ENCODE measurements at regions not wholly inside any gene's neighbourhood (a gene's known extent, or its start where the extent isn't known, plus 50 kb on each side); places are given as distances from the start of the nearest gene placed in this dataset.

DNA sequence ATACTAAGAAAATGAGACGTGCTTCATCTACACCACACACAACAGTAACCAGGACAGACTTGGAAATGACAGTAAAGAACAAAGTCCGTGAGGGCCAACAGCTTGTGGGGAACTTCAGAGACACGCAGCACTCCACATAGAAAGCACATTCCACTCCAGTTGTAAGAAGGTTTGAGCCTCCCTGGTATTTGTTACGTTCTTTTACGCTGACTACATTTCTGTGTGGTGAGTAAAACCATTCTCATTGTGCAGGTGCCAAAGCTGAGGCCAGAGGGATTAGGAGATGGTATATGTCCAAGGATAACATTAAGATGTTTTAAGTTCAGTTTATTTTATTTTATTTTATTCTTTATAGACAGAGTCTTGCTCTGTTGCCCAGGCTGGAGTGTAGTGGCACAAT is 1189.9 kb downstream of the UQCRFS1 start:
- Mint-ChIP-seq H3K9me3 (ENCODE audit: unreplicated experiment) (no peaks in the 10 kb centered on the region), H3K27ac (ENCODE audit: unreplicated experiment) (no peak overlapping the region), H3K27me3 (ENCODE audit: unreplicated experiment) (peaks cover 2% of the 10 kb centered on the region), H3K4me3 (ENCODE audit: unreplicated experiment) (no peak overlapping the region), H3K4me1 (ENCODE audit: unreplicated experiment) (no peaks in the 10 kb centered on the region), H3K36me3 (ENCODE audit: low read depth, unreplicated experiment) (peaks cover 4% of the 10 kb centered on the region)
- TF ChIP-seq, protein P1, sequence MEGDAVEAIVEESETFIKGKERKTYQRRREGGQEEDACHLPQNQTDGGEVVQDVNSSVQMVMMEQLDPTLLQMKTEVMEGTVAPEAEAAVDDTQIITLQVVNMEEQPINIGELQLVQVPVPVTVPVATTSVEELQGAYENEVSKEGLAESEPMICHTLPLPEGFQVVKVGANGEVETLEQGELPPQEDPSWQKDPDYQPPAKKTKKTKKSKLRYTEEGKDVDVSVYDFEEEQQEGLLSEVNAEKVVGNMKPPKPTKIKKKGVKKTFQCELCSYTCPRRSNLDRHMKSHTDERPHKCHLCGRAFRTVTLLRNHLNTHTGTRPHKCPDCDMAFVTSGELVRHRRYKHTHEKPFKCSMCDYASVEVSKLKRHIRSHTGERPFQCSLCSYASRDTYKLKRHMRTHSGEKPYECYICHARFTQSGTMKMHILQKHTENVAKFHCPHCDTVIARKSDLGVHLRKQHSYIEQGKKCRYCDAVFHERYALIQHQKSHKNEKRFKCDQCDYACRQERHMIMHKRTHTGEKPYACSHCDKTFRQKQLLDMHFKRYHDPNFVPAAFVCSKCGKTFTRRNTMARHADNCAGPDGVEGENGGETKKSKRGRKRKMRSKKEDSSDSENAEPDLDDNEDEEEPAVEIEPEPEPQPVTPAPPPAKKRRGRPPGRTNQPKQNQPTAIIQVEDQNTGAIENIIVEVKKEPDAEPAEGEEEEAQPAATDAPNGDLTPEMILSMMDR (IDR thresholded peaks at IDR 0.05; ENCODE audit: unreplicated experiment): no peak
- DNase-seq (ENCODE audit: low spot score): no peak

DNA sequence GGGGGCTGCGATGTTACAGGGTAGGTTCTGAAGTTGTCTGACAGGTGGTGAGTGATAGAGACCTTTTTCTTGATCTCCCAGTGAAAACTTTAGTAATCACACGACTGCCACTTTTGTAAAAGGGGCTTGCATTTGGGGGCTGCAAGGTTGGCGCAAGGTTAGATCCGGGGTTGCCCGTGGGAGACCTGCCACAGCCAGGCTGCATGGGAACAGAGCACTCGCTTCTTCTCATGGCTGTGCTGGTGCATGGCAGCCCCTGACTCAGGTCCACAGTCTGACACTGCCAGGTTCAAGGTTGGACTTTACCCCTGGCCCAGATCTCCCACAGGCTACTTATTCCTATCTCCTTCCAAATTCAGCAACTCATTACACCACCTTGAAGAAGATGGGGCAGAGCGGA is 1190.4 kb downstream of the UQCRFS1 start:
- TF ChIP-seq, protein P1 (IDR thresholded peaks at IDR 0.05; ENCODE audit: unreplicated experiment): no peak
- peaks cover 2% of the 10 kb centered on the region for H3K27me3 Mint-ChIP-seq (ENCODE audit: unreplicated experiment)
- peaks cover 4% of the 10 kb centered on the region for H3K36me3 Mint-ChIP-seq (ENCODE audit: low read depth, unreplicated experiment)
- H3K4me1 Mint-ChIP-seq (ENCODE audit: unreplicated experiment): peaks cover 2% of the 10 kb centered on the region
- H3K4me3 Mint-ChIP-seq (ENCODE audit: unreplicated experiment): no peak overlapping the region
- peaks cover 2% of the 10 kb centered on the region for H3K9me3 Mint-ChIP-seq (ENCODE audit: unreplicated experiment)
- no peak overlapping the region for H3K27ac Mint-ChIP-seq (ENCODE audit: unreplicated experiment)
- DNase-seq (ENCODE audit: low spot score): no peak

DNA sequence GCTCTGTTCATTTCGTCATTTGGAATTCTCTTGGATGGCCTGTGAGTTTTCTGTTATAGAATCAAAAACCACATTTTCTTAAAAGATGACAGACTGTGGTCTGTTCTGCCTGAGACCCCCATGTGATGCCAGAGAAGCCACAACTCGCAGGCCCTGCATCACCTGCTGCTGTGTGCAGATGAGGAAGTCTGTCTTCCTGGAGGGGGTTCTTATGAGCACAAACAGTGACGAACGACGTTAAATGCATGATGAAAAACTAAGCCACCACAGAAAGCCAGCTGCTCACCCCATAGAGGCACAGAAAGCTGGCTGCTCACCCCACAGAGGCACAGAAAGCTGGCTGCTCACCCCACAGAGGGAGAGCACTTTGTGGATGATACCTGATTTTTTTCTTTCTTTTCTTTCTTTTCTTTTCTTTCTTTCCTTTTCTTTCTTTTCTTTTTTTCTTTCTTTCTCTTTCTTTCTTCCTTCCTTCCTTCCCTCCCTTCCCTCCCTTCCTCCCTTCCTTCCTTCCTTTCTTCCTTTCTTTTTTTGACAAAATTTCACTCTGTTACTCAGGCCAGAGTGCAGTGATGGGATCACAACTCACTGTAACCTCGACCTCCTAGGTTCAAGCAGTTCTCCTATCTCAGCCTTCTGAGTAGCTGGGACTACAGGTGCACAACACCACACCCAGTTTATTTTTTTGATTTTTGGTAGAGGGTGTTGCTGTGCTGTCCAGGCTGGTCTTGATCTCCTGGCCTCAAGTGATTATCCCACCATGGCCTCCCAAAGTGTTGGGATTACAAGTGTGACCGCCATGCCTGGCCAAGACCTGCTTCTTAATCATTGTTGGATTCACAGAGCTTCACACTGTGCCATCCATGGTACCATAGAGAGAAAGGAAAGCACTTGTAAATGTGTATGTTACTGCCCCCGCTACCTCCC is 1191.4 kb downstream of the UQCRFS1 start:
- Mint-ChIP-seq H3K4me3 (ENCODE audit: unreplicated experiment) (no peak overlapping the region), H3K4me1 (ENCODE audit: unreplicated experiment) (peaks cover 5% of the 10 kb centered on the region), H3K36me3 (ENCODE audit: low read depth, unreplicated experiment) (peaks cover 4% of the 10 kb centered on the region), H3K27me3 (ENCODE audit: unreplicated experiment) (peaks cover 2% of the 10 kb centered on the region), H3K27ac (ENCODE audit: unreplicated experiment) (no peak overlapping the region), H3K9me3 (ENCODE audit: unreplicated experiment) (peaks cover 5% of the 10 kb centered on the region)
- DNase-seq (ENCODE audit: low spot score): no peak
- TF ChIP-seq, protein P1 (IDR thresholded peaks at IDR 0.05; ENCODE audit: unreplicated experiment): no peak

DNA sequence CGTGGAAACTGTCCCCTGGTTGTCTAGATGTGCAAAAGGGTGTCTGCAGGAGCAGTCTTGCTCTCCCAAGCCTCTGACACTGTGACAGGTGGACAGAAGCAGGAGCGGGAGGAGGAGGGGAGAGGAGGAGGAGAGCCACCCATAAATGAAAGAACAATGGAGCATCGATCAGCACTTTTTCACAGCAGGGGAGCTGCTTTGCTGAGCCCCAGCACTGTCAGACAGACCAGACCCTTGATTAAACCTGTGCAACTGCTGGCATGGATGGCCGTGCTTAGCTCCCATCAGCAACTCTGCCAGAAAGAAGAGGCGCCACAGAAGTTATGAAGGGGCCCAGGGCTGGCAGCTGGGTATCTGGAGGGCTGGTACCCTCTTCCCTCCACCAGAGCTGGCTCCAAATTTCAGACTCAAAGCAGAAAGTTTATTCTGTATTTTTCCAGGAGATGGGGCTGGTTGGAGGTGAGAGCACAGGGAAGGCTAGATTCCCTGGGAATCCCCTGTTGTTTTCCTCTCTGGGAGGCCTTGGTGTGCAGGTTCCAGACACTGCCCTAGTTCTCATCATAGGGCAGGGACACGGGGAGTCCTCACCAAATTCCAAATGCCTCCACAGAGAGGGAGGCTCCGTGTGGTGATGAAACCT is 1192.2 kb downstream of the UQCRFS1 start:
- Mint-ChIP-seq H3K4me3 (ENCODE audit: unreplicated experiment) (no peak overlapping the region), H3K36me3 (ENCODE audit: low read depth, unreplicated experiment) (peaks cover 4% of the 10 kb centered on the region), H3K27ac (ENCODE audit: unreplicated experiment) (no peak overlapping the region), H3K9me3 (ENCODE audit: unreplicated experiment) (peaks cover 5% of the 10 kb centered on the region), H3K4me1 (ENCODE audit: unreplicated experiment) (peaks cover 5% of the 10 kb centered on the region), H3K27me3 (ENCODE audit: unreplicated experiment) (peaks cover 2% of the 10 kb centered on the region)
- TF ChIP-seq, protein P1 (IDR thresholded peaks at IDR 0.05; ENCODE audit: unreplicated experiment): no peak
- DNase-seq (ENCODE audit: low spot score): no peak

DNA sequence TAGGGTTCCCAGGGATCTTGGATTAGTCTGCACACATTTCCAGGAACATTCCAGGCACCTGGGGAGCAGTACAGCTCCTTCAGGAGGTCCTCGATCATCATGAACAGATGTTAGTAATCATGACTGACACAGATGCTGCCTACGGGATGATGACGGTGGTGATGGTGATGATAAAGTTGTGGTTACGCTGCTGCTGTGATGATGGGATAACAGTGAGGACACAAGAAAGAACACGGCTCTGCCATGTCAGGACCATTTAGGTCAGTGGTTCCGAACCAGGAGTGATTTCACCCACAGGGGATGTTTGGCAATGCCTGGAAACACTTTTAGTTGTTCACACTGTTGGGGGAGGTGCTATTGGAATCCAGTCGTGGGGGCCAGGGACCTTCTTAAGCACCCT is 1193.0 kb downstream of the UQCRFS1 start:
- DNase-seq (ENCODE audit: low spot score): no peak
- peaks cover 5% of the 10 kb centered on the region for H3K9me3 Mint-ChIP-seq (ENCODE audit: unreplicated experiment)
- TF ChIP-seq, protein P1 (IDR thresholded peaks at IDR 0.05; ENCODE audit: unreplicated experiment): no peak
- H3K4me1 Mint-ChIP-seq (ENCODE audit: unreplicated experiment): peaks cover 5% of the 10 kb centered on the region
- H3K36me3 Mint-ChIP-seq (ENCODE audit: low read depth, unreplicated experiment): peaks cover 4% of the 10 kb centered on the region
- no peak overlapping the region for H3K4me3 Mint-ChIP-seq (ENCODE audit: unreplicated experiment)
- peaks cover 2% of the 10 kb centered on the region for H3K27me3 Mint-ChIP-seq (ENCODE audit: unreplicated experiment)
- H3K27ac Mint-ChIP-seq (ENCODE audit: unreplicated experiment): no peak overlapping the region
